OCI-LY7 (cell line): ENCODE measurements at regions not wholly inside any gene's neighbourhood (a gene's known extent, or its start where the extent isn't known, plus 50 kb on each side); places are given as distances from the start of the nearest gene placed in this dataset.

Experiments used
- EZH2phosphoT487 ChIP-seq: fragments of 200-600 bp; sonication (generic); IDR thresholded peaks from 2 replicates; pipeline ENCODE4 v1.6.1; 2018; ENCODE audit warnings: low read depth, borderline replicate concordance, mild to moderate bottlenecking, mixed run types, antibody characterized with exemption, low read length, moderate library complexity, mixed read lengths
- TF ChIP-seq, protein P1 (sequence below): fragments of 200-600 bp; sonication (generic); conservative IDR thresholded peaks from 2 replicates; pipeline ENCODE4 v1.5.1; 2014; ENCODE audit warnings: mild to moderate bottlenecking, antibody characterized with exemption, low read length, moderate library complexity, mixed read lengths

DNA sequence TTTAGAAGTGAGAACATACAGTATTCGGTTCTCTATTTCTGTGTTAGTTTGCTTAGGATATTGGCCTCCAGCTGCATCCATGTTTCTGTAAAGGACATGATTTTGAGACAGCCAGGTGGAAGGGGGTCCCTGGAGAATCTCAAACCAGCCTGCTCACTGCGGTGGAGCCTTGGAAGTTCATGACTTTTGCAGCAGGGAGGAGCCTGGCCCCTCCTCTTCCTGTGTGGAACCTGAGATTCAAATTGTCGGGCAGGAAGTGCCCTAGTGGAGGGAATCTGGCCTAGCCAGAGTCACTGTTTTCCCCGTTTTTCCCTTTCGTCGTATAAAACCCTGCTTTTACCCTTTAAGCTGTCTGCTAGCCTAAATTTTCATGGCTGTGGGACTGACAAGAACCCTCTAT, 762.6 kb downstream of the PCDH18 start:
- TF ChIP-seq, protein P1, sequence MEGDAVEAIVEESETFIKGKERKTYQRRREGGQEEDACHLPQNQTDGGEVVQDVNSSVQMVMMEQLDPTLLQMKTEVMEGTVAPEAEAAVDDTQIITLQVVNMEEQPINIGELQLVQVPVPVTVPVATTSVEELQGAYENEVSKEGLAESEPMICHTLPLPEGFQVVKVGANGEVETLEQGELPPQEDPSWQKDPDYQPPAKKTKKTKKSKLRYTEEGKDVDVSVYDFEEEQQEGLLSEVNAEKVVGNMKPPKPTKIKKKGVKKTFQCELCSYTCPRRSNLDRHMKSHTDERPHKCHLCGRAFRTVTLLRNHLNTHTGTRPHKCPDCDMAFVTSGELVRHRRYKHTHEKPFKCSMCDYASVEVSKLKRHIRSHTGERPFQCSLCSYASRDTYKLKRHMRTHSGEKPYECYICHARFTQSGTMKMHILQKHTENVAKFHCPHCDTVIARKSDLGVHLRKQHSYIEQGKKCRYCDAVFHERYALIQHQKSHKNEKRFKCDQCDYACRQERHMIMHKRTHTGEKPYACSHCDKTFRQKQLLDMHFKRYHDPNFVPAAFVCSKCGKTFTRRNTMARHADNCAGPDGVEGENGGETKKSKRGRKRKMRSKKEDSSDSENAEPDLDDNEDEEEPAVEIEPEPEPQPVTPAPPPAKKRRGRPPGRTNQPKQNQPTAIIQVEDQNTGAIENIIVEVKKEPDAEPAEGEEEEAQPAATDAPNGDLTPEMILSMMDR: no peak
- no peak for TF ChIP-seq EZH2phosphoT487
